ENCODE measurements at regions not wholly inside any gene's neighbourhood (a gene's known extent, or its start where the extent isn't known, plus 50 kb on each side); places are given as distances from the start of the nearest gene placed in this dataset.

GRCh38 chr1:223014142-223014873, 128.7 kb downstream of the TLR5 start:
- 88% methylated on average over 4 of the region's 4 CpGs for WGBS (ENCODE audit: missing lambda C conversion rate)
- H3K4me2 ChIP-seq: no peak overlapping the region
- CTCF ChIA-PET: interaction anchor here (1.0 to 1.3 kb wide), 2 partner anchors 12 to 14 kb away, joined by 3 read pairs; no protein-coding TSS in a partner anchor
- TF ChIP-seq ELK1 (IDR thresholded peaks at IDR 0.05; ENCODE audit: low read depth, low read length) (no peak), MAFK (IDR thresholded peaks at IDR 0.05; ENCODE audit: partially characterized antibody) (no peak), ZNF302 (CRISPR knock-in tag; IDR thresholded peaks at IDR 0.05) (no peak), MAZ (IDR thresholded peaks at IDR 0.05; ENCODE audit: borderline replicate concordance, low read depth, low read length) (no peak), TFCP2L1 (CRISPR knock-in tag; IDR thresholded peaks at IDR 0.05) (no peak), MAX (IDR thresholded peaks at IDR 0.05) (no peak), BHLHE40 (IDR thresholded peaks at IDR 0.05; ENCODE audit: low read depth, low read length) (no peak), BCL3 (IDR thresholded peaks at IDR 0.05) (no peak), FOXS1 (CRISPR knock-in tag; IDR thresholded peaks at IDR 0.05) (no peak), ZC3H11A (IDR thresholded peaks at IDR 0.05) (no peak)
- ATAC-seq: no peak
- H3K9me3 ChIP-seq: no peaks in the 10 kb centered on the region
- no peak for FAIRE-seq
- H3K4me1 ChIP-seq: no peaks in the 10 kb centered on the region
- H3K27ac ChIP-seq: no peak overlapping the region
- no peak overlapping the region for H3K4me3 ChIP-seq
- POLR2A ChIA-PET: no interaction called here
- no peak for DNase-seq (ENCODE audit: low read depth in 1 of 2, low spot score in 1 of 2)

- POLR2A ChIA-PET: no interaction called here
- no peak for ATAC-seq
These were observed 126.7 kb downstream of the TLR5 start for GRCh38 chr1:223016381-223016780.

GRCh38 chr1:223016890-223017289, 126.2 kb downstream of the TLR5 start:
- Histone ChIP-seq H3K9me3 (no peaks in the 10 kb centered on the region), H3K27ac (no peak overlapping the region), H3K4me3 (no peak overlapping the region), H3K4me2 (no peak overlapping the region), H3K4me1 (no peaks in the 10 kb centered on the region)
- DNase-seq (ENCODE audit: low read depth in 1 of 2, low spot score in 1 of 2) (no peak), ATAC-seq (no peak), FAIRE-seq (no peak)
- 77% methylated on average over 6 of the region's 6 CpGs for WGBS (ENCODE audit: missing lambda C conversion rate)
- ChIA-PET POLR2A (no interaction called here), CTCF (no interaction called here)
- no peak for TF ChIP-seq HES2 (IDR thresholded peaks at IDR 0.05)
- no peak for TF ChIP-seq HEYL (CRISPR knock-in tag; IDR thresholded peaks at IDR 0.05)
- no peak for TF ChIP-seq FOXS1 (CRISPR knock-in tag; IDR thresholded peaks at IDR 0.05)
- TF ChIP-seq ZC3H11A (IDR thresholded peaks at IDR 0.05): no peak
- no peak for TF ChIP-seq NPAS2 (CRISPR knock-in tag; IDR thresholded peaks at IDR 0.05; ENCODE audit: borderline replicate concordance)
- no peak for TF ChIP-seq MAFK (IDR thresholded peaks at IDR 0.05; ENCODE audit: partially characterized antibody)
- no peak for TF ChIP-seq CEBPB (IDR thresholded peaks at IDR 0.05)
- TF ChIP-seq REST (IDR thresholded peaks at IDR 0.05): no peak
- no peak for TF ChIP-seq CTCF (IDR thresholded peaks at IDR 0.05)
- no peak for TF ChIP-seq SMC3 (IDR thresholded peaks at IDR 0.05)
- no peak for TF ChIP-seq EHMT2 (IDR thresholded peaks at IDR 0.05; ENCODE audit: low read depth)
- TF ChIP-seq FOSB (CRISPR knock-in tag; IDR thresholded peaks at IDR 0.05): no peak
- TF ChIP-seq ELK1 (IDR thresholded peaks at IDR 0.05; ENCODE audit: low read depth, low read length): no peak

More at GRCh38 chr1:223016381-223016780, 126.7 kb downstream of the TLR5 start:
- CTCF ChIA-PET: no interaction called here
- no peak for FAIRE-seq
- H3K27ac ChIP-seq: no peak overlapping the region
- no peaks in the 10 kb centered on the region for H3K4me1 ChIP-seq
- TF ChIP-seq RFX5 (IDR thresholded peaks at IDR 0.05): no peak
- TF ChIP-seq GATA3 (IDR thresholded peaks at IDR 0.05; ENCODE audit: borderline replicate concordance): no peak
- TF ChIP-seq SREBF2 (IDR thresholded peaks at IDR 0.05): no peak
- no peak for TF ChIP-seq E2F6 (IDR thresholded peaks at IDR 0.05; ENCODE audit: borderline replicate concordance, low read depth)
- TF ChIP-seq ZC3H11A (IDR thresholded peaks at IDR 0.05): no peak
- WGBS (ENCODE audit: missing lambda C conversion rate): 47% methylated on average over 1 of the region's 1 CpG
- H3K9me3 ChIP-seq: no peaks in the 10 kb centered on the region
- no peak for DNase-seq (ENCODE audit: low read depth in 1 of 2, low spot score in 1 of 2)
- H3K4me2 ChIP-seq: no peak overlapping the region
- H3K4me3 ChIP-seq: no peak overlapping the region
